ENCODE measurements at regions not wholly inside any gene's neighbourhood (a gene's known extent, or its start where the extent isn't known, plus 50 kb on each side); places are given as distances from the start of the nearest gene placed in this dataset.

DNA sequence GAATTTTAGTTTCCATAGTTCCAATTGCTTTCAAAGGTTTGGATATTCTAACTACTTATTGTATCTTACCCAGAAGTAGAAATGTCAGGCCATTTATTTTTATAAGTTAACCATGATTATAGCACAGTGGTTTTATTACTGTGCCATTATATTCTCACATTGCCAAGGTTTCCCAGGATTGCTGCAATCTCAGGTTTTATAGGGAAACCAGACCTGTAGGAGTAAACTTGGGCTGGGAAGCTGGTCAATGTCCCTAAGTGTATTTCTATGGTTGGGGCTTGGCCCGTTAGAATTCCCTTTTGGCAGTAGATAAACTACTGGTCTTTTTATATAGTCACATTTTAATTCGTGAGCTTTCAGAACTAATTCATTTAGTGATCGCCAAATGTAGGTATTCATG is 396.6 kb upstream of the KCNN2 start:
- no peak overlapping the region for H3K27ac Mint-ChIP-seq
- peaks cover 5% of the 10 kb centered on the region for H3K9me3 Mint-ChIP-seq
- no peak overlapping the region for H3K4me3 Mint-ChIP-seq
- no peak for DNase-seq
- no peaks in the 10 kb centered on the region for H3K27me3 Mint-ChIP-seq
- no peaks in the 10 kb centered on the region for H3K36me3 Mint-ChIP-seq
- no peaks in the 10 kb centered on the region for H3K4me1 Mint-ChIP-seq

DNA sequence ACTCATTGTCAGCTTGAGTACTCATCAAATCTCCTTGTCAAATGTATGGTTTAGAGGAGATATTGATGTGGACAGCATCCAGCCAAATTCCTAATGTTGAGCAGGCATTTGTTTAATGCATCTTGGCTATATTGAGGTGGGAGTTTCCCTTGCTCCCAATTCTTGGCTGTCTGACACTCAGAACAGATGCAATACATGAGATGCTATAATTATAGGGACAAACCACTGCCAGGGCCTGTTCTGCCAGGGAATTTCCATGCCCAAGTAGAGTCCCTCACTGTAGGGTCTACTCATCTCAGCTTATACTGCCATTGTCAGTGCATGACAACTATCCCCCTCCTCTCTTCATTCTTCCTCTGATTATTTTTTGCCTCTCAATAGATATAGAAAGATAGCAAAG is 392.0 kb upstream of the KCNN2 start:
- H3K36me3 Mint-ChIP-seq, result no peaks in the 10 kb centered on the region
- H3K4me1 Mint-ChIP-seq, result no peaks in the 10 kb centered on the region
- no peak overlapping the region for H3K4me3 Mint-ChIP-seq
- H3K9me3 Mint-ChIP-seq, result peaks cover 2% of the 10 kb centered on the region
- no peak for DNase-seq
- H3K27ac Mint-ChIP-seq, result no peak overlapping the region
- no peaks in the 10 kb centered on the region for H3K27me3 Mint-ChIP-seq

DNA sequence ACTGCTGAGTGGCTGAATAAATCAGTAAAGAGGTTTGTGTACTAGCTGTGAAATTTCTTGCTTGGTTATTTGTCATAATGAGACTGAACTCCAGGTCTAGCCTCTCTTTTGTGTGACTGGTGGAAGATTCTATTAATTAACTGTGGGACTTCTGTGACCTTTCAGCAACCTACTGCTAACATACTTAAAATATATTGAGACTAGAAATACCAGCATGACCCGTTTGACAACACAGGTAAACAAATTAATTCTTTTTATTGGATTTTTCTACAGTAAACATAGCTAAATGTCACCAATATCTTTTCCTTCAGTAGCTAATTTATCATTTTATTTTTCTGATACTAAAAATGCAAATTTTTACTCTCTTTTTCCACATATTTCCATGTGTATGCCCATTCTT is 390.4 kb upstream of the KCNN2 start:
- no peaks in the 10 kb centered on the region for H3K9me3 Mint-ChIP-seq
- H3K36me3 Mint-ChIP-seq, result no peaks in the 10 kb centered on the region
- no peaks in the 10 kb centered on the region for H3K4me1 Mint-ChIP-seq
- no peaks in the 10 kb centered on the region for H3K27me3 Mint-ChIP-seq
- no peak overlapping the region for H3K27ac Mint-ChIP-seq
- no peak for DNase-seq
- no peak overlapping the region for H3K4me3 Mint-ChIP-seq

DNA sequence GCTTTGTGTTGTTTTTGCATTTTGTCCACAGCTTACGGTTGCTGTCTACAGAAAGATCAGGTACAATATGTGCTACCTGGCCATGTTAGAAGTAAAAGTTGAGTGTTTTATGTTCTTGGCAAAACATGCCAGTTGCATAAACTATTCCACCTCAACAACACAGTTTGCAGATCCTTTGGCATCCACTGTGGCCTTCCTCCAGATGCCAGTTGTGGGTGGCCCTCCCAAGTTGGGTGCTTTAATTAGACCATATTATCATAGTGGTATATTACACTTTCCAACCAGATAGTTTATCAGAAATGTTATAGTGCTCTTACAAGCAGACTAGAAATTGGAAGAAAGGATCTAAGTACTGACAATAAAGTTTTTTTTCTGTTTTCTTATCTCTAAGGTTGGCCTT is 386.9 kb upstream of the KCNN2 start:
- no peaks in the 10 kb centered on the region for H3K36me3 Mint-ChIP-seq
- DNase-seq, result no peak
- no peak overlapping the region for H3K4me3 Mint-ChIP-seq
- no peaks in the 10 kb centered on the region for H3K4me1 Mint-ChIP-seq
- no peak overlapping the region for H3K27ac Mint-ChIP-seq
- H3K9me3 Mint-ChIP-seq, result peaks cover 5% of the 10 kb centered on the region
- H3K27me3 Mint-ChIP-seq, result no peaks in the 10 kb centered on the region

DNA sequence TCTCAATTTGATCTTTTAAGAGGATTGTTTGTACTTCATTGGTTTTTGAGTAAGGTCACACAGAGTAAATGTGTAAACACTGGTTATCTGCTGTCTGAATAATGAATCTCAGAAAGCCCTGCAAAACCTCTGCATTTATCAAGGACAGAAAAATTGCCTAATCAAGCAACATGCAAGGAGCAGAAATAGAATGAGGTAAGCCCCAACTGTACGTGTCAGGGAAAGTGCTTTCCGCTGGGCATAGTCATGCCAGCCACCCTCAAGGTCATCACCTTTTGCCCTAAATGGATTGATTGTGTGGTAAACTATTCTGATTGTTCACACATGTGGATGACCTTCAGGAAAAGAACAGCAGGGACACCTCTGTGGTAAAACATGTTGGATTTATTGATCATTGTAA is 376.9 kb upstream of the KCNN2 start:
- Mint-ChIP-seq H3K36me3 (no peaks in the 10 kb centered on the region), H3K4me3 (no peak overlapping the region), H3K27ac (no peak overlapping the region), H3K9me3 (peaks cover 9% of the 10 kb centered on the region), H3K27me3 (no peaks in the 10 kb centered on the region), H3K4me1 (no peaks in the 10 kb centered on the region)
- DNase-seq, result no peak

DNA sequence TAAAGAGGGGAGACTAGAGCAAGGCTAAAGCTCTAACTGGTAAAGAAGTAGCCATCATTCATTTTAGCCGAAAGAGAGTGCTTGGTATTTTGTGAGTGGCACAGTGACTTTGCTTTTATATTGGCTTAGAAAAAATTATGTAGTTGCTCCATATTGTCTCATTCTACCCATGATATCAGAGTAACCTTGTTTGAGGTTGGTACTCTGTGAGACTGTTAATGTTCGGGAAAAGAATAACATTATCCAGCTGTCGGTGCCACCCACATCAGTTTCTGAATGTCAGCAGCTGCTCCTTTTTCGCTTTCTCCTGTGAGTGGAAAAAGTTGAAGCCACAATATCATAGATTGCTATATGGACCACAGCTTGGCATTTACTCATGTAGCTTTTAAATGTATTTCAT is 376.4 kb upstream of the KCNN2 start:
- Mint-ChIP-seq H3K27ac (no peak overlapping the region), H3K36me3 (no peaks in the 10 kb centered on the region), H3K4me3 (no peak overlapping the region), H3K4me1 (no peaks in the 10 kb centered on the region), H3K27me3 (no peaks in the 10 kb centered on the region), H3K9me3 (peaks cover 9% of the 10 kb centered on the region)
- DNase-seq, result no peak

DNA sequence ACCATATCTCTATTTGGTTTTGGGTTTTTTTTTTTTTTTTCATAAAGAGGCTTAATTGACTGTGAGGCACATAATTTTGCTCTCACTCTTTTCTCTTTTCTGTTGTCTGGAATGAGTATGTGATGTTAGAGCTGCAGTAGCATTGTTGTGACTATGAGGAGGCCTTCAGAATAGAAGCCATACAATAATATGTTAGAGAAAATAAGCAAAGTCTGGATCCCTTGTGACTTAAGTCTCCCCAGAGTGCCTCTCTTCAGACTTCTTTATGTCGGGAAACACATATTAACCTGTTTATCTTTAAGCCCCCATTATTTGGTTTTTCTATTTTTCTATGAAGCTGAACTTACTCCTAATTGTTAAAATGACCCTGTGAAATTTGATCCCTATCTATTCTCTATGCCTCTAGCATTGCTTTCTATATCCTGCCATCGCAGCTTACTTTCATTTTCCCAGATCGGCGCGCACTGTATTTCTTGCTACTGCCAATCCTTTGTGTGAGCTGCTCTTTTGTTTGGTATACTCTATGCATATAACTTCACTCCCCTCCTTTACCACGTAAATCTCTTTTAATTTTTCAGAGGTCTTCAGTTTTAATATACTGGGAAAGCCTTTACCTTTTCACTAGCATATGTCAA is 372.5 kb upstream of the KCNN2 start:
- Mint-ChIP-seq H3K4me1 (no peaks in the 10 kb centered on the region), H3K9me3 (peaks cover 4% of the 10 kb centered on the region), H3K4me3 (no peak overlapping the region), H3K36me3 (no peaks in the 10 kb centered on the region), H3K27me3 (no peaks in the 10 kb centered on the region), H3K27ac (no peak overlapping the region)
- DNase-seq, result no peak

DNA sequence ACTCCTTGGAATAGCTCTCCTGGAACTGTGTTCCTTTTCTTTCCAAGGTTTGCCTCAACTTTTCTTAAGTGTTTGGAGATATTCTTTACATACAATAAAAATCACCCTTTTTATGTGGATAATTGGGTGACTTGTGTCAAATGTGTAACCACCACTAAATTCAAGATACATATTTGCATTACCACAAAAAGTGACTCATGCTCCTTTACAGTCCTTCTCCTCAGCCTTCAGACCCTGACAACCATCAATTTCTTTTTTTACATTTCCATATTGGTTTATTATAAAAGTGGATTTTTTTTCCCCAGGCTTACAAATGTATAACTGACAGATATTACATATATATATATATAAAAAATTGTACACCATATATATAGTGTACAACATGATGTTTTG is 372.0 kb upstream of the KCNN2 start:
- H3K27ac Mint-ChIP-seq, result no peak overlapping the region
- peaks cover 6% of the 10 kb centered on the region for H3K9me3 Mint-ChIP-seq
- H3K4me3 Mint-ChIP-seq, result no peak overlapping the region
- no peak for DNase-seq
- no peaks in the 10 kb centered on the region for H3K36me3 Mint-ChIP-seq
- H3K27me3 Mint-ChIP-seq, result no peaks in the 10 kb centered on the region
- H3K4me1 Mint-ChIP-seq, result no peaks in the 10 kb centered on the region

DNA sequence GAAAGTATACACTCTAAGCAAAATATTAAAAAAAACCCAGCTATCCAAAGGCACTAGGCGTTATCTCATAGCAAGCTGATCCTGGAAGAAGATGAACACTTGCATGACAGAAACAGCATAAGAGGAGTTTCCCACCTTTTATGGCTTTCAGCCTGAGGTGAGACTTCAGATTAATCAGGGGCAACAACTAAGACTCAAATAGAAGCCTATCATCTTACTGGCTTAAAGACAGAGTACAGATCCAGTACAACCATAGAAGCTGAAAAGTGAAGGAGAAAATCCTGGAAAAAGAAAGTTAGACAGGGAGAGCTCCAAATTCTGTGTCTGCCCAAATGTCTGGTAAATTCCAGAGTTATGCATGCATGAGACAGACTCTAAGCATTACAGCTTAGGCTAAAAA is 360.8 kb upstream of the KCNN2 start:
- no peaks in the 10 kb centered on the region for H3K4me1 Mint-ChIP-seq
- no peaks in the 10 kb centered on the region for H3K36me3 Mint-ChIP-seq
- no peak overlapping the region for H3K4me3 Mint-ChIP-seq
- no peaks in the 10 kb centered on the region for H3K27me3 Mint-ChIP-seq
- no peak for DNase-seq
- no peak overlapping the region for H3K27ac Mint-ChIP-seq
- H3K9me3 Mint-ChIP-seq, result no peaks in the 10 kb centered on the region

DNA sequence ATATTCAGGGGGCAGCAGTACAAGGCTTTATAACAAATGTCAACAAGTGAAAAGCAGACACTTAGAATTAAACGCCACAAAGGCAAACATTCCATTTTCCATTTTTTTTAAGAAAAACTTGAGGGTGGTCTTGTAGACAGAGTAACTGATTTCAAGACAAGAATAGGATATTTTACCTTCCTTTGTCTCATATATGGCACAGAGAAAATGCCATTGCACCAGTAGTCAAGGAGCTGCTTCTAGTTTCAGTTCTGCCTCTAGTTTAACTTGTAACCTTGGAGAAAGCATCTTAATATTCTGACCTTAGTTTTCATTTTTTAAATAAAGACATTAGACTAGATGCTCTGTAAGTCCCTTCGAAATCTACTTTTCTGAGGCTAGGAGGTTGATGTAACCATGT is 355.3 kb upstream of the KCNN2 start:
- no peaks in the 10 kb centered on the region for H3K36me3 Mint-ChIP-seq
- H3K4me1 Mint-ChIP-seq, result no peaks in the 10 kb centered on the region
- H3K9me3 Mint-ChIP-seq, result peaks cover 2% of the 10 kb centered on the region
- no peaks in the 10 kb centered on the region for H3K27me3 Mint-ChIP-seq
- DNase-seq, result no peak
- H3K27ac Mint-ChIP-seq, result no peak overlapping the region
- no peak overlapping the region for H3K4me3 Mint-ChIP-seq

DNA sequence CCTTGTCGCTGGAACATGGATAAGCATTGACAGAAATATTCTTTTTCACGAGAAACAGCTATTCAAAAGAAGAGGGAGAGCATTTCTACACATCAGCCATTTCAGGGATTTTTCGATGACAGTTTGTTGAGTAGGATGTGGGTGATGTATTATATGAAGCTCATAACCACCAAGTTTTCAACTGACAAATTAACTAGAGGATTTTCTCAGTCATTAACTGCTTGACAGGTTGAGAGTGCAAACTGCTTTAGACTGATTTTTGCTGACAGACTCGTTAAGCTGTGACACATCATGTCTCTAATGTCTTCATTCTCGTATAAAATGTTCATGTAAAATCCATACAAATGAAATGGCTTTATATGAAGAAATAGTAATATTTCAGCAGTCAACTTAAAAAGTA is 354.2 kb upstream of the KCNN2 start:
- no peaks in the 10 kb centered on the region for H3K4me1 Mint-ChIP-seq
- DNase-seq, result no peak
- peaks cover 2% of the 10 kb centered on the region for H3K9me3 Mint-ChIP-seq
- no peak overlapping the region for H3K4me3 Mint-ChIP-seq
- no peaks in the 10 kb centered on the region for H3K27me3 Mint-ChIP-seq
- H3K27ac Mint-ChIP-seq, result no peak overlapping the region
- no peaks in the 10 kb centered on the region for H3K36me3 Mint-ChIP-seq

DNA sequence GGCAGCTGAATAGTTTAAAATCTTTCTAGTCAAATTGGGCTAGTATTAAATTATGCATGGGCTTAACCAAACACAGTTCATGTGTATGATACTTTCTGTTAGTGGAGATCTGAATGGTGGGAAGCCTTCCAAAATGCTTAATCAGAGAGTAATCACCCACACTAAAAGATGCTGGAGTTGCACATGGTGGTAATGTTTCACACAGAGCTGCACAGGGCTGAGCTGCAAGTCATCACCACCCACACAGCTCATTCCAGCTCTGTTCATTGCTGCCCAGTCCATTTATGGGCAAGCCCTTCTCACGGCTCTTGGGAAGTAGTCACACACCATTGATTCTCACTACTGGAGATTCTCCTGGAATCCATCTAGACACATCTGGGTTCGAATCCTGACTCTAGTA is 351.5 kb upstream of the KCNN2 start:
- DNase-seq, result no peak
- H3K27ac Mint-ChIP-seq, result no peak overlapping the region
- H3K4me3 Mint-ChIP-seq, result no peak overlapping the region
- peaks cover 2% of the 10 kb centered on the region for H3K9me3 Mint-ChIP-seq
- H3K27me3 Mint-ChIP-seq, result no peaks in the 10 kb centered on the region
- H3K4me1 Mint-ChIP-seq, result no peaks in the 10 kb centered on the region
- H3K36me3 Mint-ChIP-seq, result no peaks in the 10 kb centered on the region

DNA sequence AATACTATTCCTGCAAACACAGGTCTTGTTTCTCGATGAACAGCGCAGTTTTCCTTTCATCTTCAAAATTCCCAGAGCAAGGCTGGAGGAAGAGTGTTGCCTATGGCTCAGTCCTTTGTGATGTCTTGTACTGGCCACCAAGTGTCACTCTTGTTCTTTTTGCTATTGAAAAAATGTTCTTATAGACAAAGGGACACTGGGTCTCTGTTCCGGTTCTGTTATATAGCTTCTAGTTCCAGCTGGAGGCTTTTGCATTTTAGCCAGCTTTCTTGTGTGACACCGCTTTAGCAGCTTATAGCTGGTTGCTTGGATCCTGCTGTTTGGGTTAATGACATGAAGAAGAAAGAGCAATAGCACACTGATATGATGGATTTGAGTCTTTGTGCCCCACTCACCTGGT is 343.7 kb upstream of the KCNN2 start:
- Mint-ChIP-seq H3K9me3 (no peaks in the 10 kb centered on the region), H3K36me3 (no peaks in the 10 kb centered on the region), H3K4me3 (no peak overlapping the region), H3K27ac (no peak overlapping the region), H3K27me3 (no peaks in the 10 kb centered on the region), H3K4me1 (no peaks in the 10 kb centered on the region)
- DNase-seq, result no peak

DNA sequence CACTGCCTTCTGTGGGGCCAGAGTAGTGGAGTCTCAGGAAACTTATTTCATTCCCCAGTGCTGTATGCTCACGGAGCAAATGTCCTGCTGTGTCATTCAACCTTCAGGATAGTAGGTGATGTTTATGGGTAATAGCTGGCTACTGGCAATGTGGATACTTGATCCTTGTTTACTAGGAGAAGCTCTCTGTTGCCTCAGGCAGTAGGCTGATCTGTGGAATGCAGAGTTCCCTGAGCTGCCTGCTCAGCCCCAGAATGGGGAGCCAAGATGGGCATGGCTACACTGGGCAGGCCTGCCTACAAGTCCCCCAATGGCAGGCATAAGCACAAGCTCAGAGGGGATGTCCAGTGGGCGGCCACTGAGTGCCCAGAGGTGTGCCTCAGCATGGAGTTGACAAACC is 323.1 kb upstream of the KCNN2 start:
- Mint-ChIP-seq H3K27ac (no peak overlapping the region), H3K36me3 (no peaks in the 10 kb centered on the region), H3K27me3 (no peaks in the 10 kb centered on the region)

DNA sequence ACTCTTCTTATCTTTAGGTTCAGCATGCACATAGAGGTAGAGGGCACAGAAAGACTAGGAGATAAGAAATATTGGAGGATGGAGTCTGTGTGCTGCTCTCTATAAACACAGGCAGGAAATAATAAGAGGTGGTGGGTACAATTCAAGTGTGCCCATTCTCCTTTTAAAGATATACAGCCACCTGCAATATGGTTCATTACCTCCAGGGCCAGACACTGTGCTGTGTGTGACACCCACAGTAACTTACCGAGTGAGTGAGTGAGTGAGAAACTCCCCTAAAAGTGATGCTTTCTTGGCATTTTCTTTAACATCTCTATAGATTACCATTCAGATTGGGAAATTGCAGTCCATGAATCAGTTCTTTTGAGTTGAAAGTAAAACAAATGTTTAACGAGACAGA is 311.8 kb upstream of the KCNN2 start:
- H3K4me3 Mint-ChIP-seq, result no peak overlapping the region
- no peak for DNase-seq
- H3K27me3 Mint-ChIP-seq, result peaks cover 17% of the 10 kb centered on the region
- no peak overlapping the region for H3K27ac Mint-ChIP-seq
- no peaks in the 10 kb centered on the region for H3K9me3 Mint-ChIP-seq
- no peaks in the 10 kb centered on the region for H3K36me3 Mint-ChIP-seq
- H3K4me1 Mint-ChIP-seq, result no peaks in the 10 kb centered on the region

More for the DNA sequence above, 323.1 kb upstream of the KCNN2 start:
- DNase-seq, result no peak
- no peak overlapping the region for H3K4me3 Mint-ChIP-seq
- H3K4me1 Mint-ChIP-seq, result no peaks in the 10 kb centered on the region
- H3K9me3 Mint-ChIP-seq, result peaks cover 12% of the 10 kb centered on the region

DNA sequence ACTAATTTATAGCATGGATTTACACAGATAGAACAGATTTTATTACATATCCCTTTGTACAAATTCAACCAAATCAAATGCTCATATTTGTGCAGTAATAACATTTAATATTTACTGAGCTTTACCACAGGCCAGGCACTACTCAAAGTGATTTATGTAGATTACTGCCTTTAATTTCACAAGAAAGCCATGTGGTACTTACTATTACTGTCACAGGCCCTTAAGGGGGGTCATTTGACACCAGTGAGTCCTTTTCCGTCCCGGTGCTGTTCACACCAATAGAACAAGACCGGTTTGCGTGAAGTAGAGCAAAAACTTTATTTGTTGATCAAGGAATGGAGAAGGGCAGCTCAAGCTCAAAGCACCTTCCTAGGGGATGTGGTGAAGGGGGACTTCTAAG is 308.5 kb upstream of the KCNN2 start:
- H3K4me3 Mint-ChIP-seq, result no peak overlapping the region
- H3K27ac Mint-ChIP-seq, result no peak overlapping the region
- no peaks in the 10 kb centered on the region for H3K9me3 Mint-ChIP-seq
- H3K4me1 Mint-ChIP-seq, result no peaks in the 10 kb centered on the region
- peaks cover 42% of the 10 kb centered on the region for H3K27me3 Mint-ChIP-seq
- no peak for DNase-seq
- H3K36me3 Mint-ChIP-seq, result no peaks in the 10 kb centered on the region

DNA sequence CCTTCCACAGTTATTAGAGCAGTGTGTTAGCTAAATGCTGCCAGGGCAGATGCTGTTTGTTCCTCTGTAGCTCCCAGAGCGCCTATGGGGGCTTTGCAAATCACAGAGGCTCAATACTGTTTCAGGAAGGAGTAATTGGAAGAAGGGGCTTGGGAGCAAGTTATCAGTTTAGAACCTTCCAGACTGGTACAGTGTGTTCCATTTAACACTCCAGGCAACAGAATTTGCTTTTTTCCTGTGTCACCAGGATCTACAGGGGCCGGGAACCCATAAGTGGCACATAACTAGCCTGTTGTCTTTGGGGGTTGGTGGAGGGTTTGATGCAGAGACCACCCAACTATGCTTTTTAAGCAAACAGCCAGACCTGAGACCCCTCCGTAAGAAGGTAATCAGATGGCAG is 307.3 kb upstream of the KCNN2 start:
- no peak for DNase-seq
- H3K27me3 Mint-ChIP-seq, result peaks cover 47% of the 10 kb centered on the region
- no peak overlapping the region for H3K27ac Mint-ChIP-seq
- H3K4me3 Mint-ChIP-seq, result no peak overlapping the region
- H3K36me3 Mint-ChIP-seq, result no peaks in the 10 kb centered on the region
- H3K9me3 Mint-ChIP-seq, result no peaks in the 10 kb centered on the region
- no peaks in the 10 kb centered on the region for H3K4me1 Mint-ChIP-seq

Data from activated naive CD8-positive, alpha-beta T cell treated with anti-CD3 and anti-CD28 coated beads for 36 hours (primary cell).